ENCODE measurements at regions not wholly inside any gene's neighbourhood (a gene's known extent, or its start where the extent isn't known, plus 50 kb on each side); places are given as distances from the start of the nearest gene placed in this dataset.

- TF ChIP-seq CTCF (IDR thresholded peaks at IDR 0.05 in 8 of 11, conservative IDR thresholded peaks at IDR 0.05 in 3 of 11) (no peak), POLR2A (IDR thresholded peaks at IDR 0.05) (no peak), POLR2AphosphoS5 (IDR thresholded peaks at IDR 0.05) (no peak)
Measured at GRCh38 chr15:25982736-25983135, 119.6 kb upstream of the ATP10A start.
